Liver (tissue), 8 donors: ENCODE measurements at regions not wholly inside any gene's neighbourhood (a gene's known extent, or its start where the extent isn't known, plus 50 kb on each side); places are given as distances from the start of the nearest gene placed in this dataset.

Experiments used
- DNase-seq: peaks from one replicate; pipeline ENCODE4 v3.0.0-alpha.2; 2017; ENCODE audit warnings: low spot score
- H3K27ac ChIP-seq, 2 donors: one replicate each; pipeline ENCODE4 v1.7.0; 2013; ENCODE audit warnings: inconsistent platforms in 2 of 2, low read length in 2 of 2, control low read depth in 1 of 2, low read depth in 1 of 2, mild to moderate bottlenecking in 1 of 2
- H3K27me3 ChIP-seq, 4 donors: one replicate each; pipeline versions ENCODE4 v1.6.1 to v1.7.0; 2013; ENCODE audit warnings: low read length in 3 of 4, inconsistent platforms in 1 of 4, mild to moderate bottlenecking in 1 of 4, moderate library complexity in 1 of 4; ENCODE audit not compliant: control insufficient read depth in 4 of 4, insufficient read depth in 4 of 4
- H3K36me3 ChIP-seq, 4 donors: one replicate each; pipeline versions ENCODE4 v1.6.1 to v1.7.0; 2013; ENCODE audit warnings: low read length in 3 of 4, mild to moderate bottlenecking in 3 of 4, low read depth in 1 of 4, moderate library complexity in 1 of 4; ENCODE audit not compliant: control insufficient read depth in 4 of 4, insufficient read depth in 3 of 4
- H3K4me1 ChIP-seq, 4 donors: one replicate each; pipeline versions ENCODE4 v1.6.1 to v1.7.0; 2013; ENCODE audit warnings: low read length in 3 of 4, mild to moderate bottlenecking in 3 of 4, moderate library complexity in 1 of 4; ENCODE audit not compliant: control insufficient read depth in 4 of 4, insufficient read depth in 4 of 4
- H3K4me3 ChIP-seq, 3 donors: one replicate each; pipeline versions ENCODE4 v1.6.1 to v1.7.0; 2013; ENCODE audit warnings: low read length in 3 of 3, control low read depth in 1 of 3, low read depth in 1 of 3, mild to moderate bottlenecking in 1 of 3
- H3K9ac ChIP-seq, 2 donors: one replicate each; pipeline ENCODE4 v1.7.0; 2013; ENCODE audit warnings: low read length in 2 of 2, mild to moderate bottlenecking in 2 of 2, moderate library complexity in 2 of 2, control low read depth in 1 of 2, low read depth in 1 of 2
- H3K9me3 ChIP-seq, 4 donors: one replicate each; pipeline versions ENCODE4 v1.6.1 to v1.7.0; 2013; ENCODE audit warnings: low read length in 3 of 4; ENCODE audit not compliant: control insufficient read depth in 4 of 4
- EGR1 ChIP-seq, 2 donors: IDR thresholded peaks; 2 replicates each; pipeline ENCODE4 v1.6.1; 2016 to 2018; ENCODE audit warnings: antibody characterized with exemption in 2 of 2, low read depth in 2 of 2
- FOXA1 ChIP-seq: IDR thresholded peaks from 2 replicates; pipeline ENCODE4 v1.6.1; 2016; ENCODE audit warnings: antibody characterized with exemption
- FOXA2 ChIP-seq: IDR thresholded peaks from 2 replicates; pipeline ENCODE4 v1.6.1; 2016; ENCODE audit warnings: antibody characterized with exemption
- GABPA ChIP-seq, 2 donors: IDR thresholded peaks in 1 of 2; conservative IDR thresholded peaks in 1 of 2; 2 replicates each; pipeline ENCODE4 v1.6.1; 2016; ENCODE audit warnings: antibody characterized with exemption in 2 of 2, mild to moderate bottlenecking in 1 of 2, moderate library complexity in 1 of 2
- HNF4A ChIP-seq, 2 donors: conservative IDR thresholded peaks; 2 replicates each; pipeline ENCODE4 v1.6.1; 2016; ENCODE audit warnings: antibody characterized with exemption in 2 of 2, mild to moderate bottlenecking in 2 of 2
- HNF4G ChIP-seq: IDR thresholded peaks from 2 replicates; pipeline ENCODE4 v1.6.1; 2016; ENCODE audit warnings: antibody characterized with exemption
- JUND ChIP-seq, 2 donors: IDR thresholded peaks; 2 replicates each; pipeline ENCODE4 v1.6.1; 2016; ENCODE audit warnings: antibody characterized with exemption in 2 of 2
- MAX ChIP-seq: IDR thresholded peaks from 2 replicates; pipeline ENCODE4 v1.6.1; 2016; ENCODE audit warnings: antibody characterized with exemption
- NR2F2 ChIP-seq: IDR thresholded peaks from 2 replicates; pipeline ENCODE4 v1.6.1; 2016; ENCODE audit warnings: antibody characterized with exemption
- RAD21 ChIP-seq, 2 donors: IDR thresholded peaks; 2 replicates each; pipeline ENCODE4 v1.6.1; 2016; ENCODE audit warnings: antibody characterized with exemption in 2 of 2, mild to moderate bottlenecking in 2 of 2
- RXRA ChIP-seq, 2 donors: IDR thresholded peaks; 2 replicates each; pipeline ENCODE4 v1.6.1; 2017 to 2018; ENCODE audit warnings: antibody characterized with exemption in 2 of 2, mild to moderate bottlenecking in 1 of 2
- SP1 ChIP-seq: IDR thresholded peaks from 2 replicates; pipeline ENCODE4 v1.6.1; 2018; ENCODE audit warnings: antibody characterized with exemption, mild to moderate bottlenecking
- TAF1 ChIP-seq: conservative IDR thresholded peaks from 2 replicates; pipeline ENCODE4 v1.6.1; 2016; ENCODE audit warnings: antibody characterized with exemption, mild to moderate bottlenecking
- YY1 ChIP-seq: IDR thresholded peaks from 2 replicates; pipeline ENCODE4 v1.6.1; 2016; ENCODE audit warnings: antibody characterized with exemption, mild to moderate bottlenecking
- ZBTB33 ChIP-seq: IDR thresholded peaks from 2 replicates; pipeline ENCODE4 v1.6.1; 2016; ENCODE audit warnings: antibody characterized with exemption
- WGBS: extraction: QIAGEN DNeasy Blood & Tissue Kit; methylation state at CpG from one replicate; pipeline ENCODE4 v1.1.7; 2013; 5-methylcytosine and 5-hydroxymethylcytosine counted together
- TF ChIP-seq, protein P1 (sequence below): IDR thresholded peaks from 2 replicates; pipeline ENCODE4 v1.6.1; 2016; ENCODE audit warnings: antibody characterized with exemption
- TF ChIP-seq, protein P2 (sequence below): IDR thresholded peaks from 2 replicates; pipeline ENCODE4 v1.6.1; 2016; ENCODE audit warnings: antibody characterized with exemption, mild to moderate bottlenecking
- TF ChIP-seq, protein P3 (sequence below): fragments of 150-350 bp; IDR thresholded peaks from 2 replicates; pipeline ENCODE4 v1.5.1; 2017; ENCODE audit warnings: improper control_type of control experiment, low read depth, low read length; ENCODE audit not compliant: missing input control
- donor health status: healthy.
- donor health status: healthy.
- donor health status: healthy.
- donor health status: healthy.
- donor health status: healthy.

- H3K4me3 ChIP-seq: no peak overlapping the region
- no peak for DNase-seq
- 91% methylated on average over 1 of the region's 1 CpG for WGBS
- no peak for TF ChIP-seq RAD21 (IDR thresholded peaks at IDR 0.05)
- TF ChIP-seq FOXA2: no peak
- TF ChIP-seq, protein P1, sequence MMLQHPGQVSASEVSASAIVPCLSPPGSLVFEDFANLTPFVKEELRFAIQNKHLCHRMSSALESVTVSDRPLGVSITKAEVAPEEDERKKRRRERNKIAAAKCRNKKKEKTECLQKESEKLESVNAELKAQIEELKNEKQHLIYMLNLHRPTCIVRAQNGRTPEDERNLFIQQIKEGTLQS: no peak
- TF ChIP-seq HNF4G: no peak
- TF ChIP-seq RXRA (IDR thresholded peaks at IDR 0.05): no peak
- H3K9me3 ChIP-seq: no peaks in the 10 kb centered on the region
- no peak overlapping the region for H3K9ac ChIP-seq
- H3K4me1 ChIP-seq: peaks cover 0 to 4% (median 2%) of the 10 kb centered on the region in 4 donors
- H3K27ac ChIP-seq: no peak overlapping the region
- H3K36me3 ChIP-seq: no peaks in the 10 kb centered on the region
- H3K27me3 ChIP-seq: no peaks in the 10 kb centered on the region
Measured at GRCh38 chr2:145136702-145137101, 616.8 kb upstream of the ZEB2 start.

DNA sequence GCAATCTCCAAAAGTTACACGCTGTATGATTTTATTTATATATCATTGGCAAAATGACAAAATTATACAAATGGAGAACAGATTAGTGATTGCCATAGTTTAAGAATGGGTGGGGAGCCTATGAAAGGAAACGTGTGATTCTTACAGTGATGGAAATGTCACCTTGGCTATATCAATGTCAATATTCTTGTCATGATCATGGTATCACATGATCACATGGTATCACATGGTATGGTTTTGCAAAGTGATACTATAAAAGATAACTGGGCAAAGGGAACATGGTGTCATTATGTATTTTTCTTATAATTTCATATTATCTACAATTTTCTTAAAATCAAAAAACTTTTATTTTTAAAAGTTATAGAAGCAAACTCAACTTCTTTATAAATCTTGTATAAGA, 606.2 kb upstream of the ZEB2 start:
- Histone ChIP-seq H3K27ac (no peak overlapping the region), H3K4me3 (no peak overlapping the region), H3K9me3 (no peaks in the 10 kb centered on the region), H3K27me3 (no peaks in the 10 kb centered on the region), H3K9ac (no peak overlapping the region), H3K36me3 (no peaks in the 10 kb centered on the region), H3K4me1 (no peaks in the 10 kb centered on the region)
- 84% methylated on average over 2 of the region's 2 CpGs for WGBS
- no peak for TF ChIP-seq TAF1
- TF ChIP-seq MAX: no peak
- no peak for TF ChIP-seq NR2F2
- TF ChIP-seq EGR1 (IDR thresholded peaks at IDR 0.05; ENCODE audit: low read depth in 2 of 2): no peak
- TF ChIP-seq, protein P2, sequence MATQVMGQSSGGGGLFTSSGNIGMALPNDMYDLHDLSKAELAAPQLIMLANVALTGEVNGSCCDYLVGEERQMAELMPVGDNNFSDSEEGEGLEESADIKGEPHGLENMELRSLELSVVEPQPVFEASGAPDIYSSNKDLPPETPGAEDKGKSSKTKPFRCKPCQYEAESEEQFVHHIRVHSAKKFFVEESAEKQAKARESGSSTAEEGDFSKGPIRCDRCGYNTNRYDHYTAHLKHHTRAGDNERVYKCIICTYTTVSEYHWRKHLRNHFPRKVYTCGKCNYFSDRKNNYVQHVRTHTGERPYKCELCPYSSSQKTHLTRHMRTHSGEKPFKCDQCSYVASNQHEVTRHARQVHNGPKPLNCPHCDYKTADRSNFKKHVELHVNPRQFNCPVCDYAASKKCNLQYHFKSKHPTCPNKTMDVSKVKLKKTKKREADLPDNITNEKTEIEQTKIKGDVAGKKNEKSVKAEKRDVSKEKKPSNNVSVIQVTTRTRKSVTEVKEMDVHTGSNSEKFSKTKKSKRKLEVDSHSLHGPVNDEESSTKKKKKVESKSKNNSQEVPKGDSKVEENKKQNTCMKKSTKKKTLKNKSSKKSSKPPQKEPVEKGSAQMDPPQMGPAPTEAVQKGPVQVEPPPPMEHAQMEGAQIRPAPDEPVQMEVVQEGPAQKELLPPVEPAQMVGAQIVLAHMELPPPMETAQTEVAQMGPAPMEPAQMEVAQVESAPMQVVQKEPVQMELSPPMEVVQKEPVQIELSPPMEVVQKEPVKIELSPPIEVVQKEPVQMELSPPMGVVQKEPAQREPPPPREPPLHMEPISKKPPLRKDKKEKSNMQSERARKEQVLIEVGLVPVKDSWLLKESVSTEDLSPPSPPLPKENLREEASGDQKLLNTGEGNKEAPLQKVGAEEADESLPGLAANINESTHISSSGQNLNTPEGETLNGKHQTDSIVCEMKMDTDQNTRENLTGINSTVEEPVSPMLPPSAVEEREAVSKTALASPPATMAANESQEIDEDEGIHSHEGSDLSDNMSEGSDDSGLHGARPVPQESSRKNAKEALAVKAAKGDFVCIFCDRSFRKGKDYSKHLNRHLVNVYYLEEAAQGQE: no peak
- TF ChIP-seq HNF4A (conservative IDR thresholded peaks at IDR 0.05): no peak
- TF ChIP-seq SP1: no peak
- no peak for TF ChIP-seq ZBTB33
- TF ChIP-seq GABPA (IDR thresholded peaks at IDR 0.05 in 1 of 2, conservative IDR thresholded peaks at IDR 0.05 in 1 of 2): no peak
- TF ChIP-seq, protein P1: no peak
- no peak for TF ChIP-seq JUND (IDR thresholded peaks at IDR 0.05)
- no peak for TF ChIP-seq RAD21 (IDR thresholded peaks at IDR 0.05)
- TF ChIP-seq FOXA2: no peak
- TF ChIP-seq RXRA (IDR thresholded peaks at IDR 0.05): no peak
- TF ChIP-seq, protein P3, sequence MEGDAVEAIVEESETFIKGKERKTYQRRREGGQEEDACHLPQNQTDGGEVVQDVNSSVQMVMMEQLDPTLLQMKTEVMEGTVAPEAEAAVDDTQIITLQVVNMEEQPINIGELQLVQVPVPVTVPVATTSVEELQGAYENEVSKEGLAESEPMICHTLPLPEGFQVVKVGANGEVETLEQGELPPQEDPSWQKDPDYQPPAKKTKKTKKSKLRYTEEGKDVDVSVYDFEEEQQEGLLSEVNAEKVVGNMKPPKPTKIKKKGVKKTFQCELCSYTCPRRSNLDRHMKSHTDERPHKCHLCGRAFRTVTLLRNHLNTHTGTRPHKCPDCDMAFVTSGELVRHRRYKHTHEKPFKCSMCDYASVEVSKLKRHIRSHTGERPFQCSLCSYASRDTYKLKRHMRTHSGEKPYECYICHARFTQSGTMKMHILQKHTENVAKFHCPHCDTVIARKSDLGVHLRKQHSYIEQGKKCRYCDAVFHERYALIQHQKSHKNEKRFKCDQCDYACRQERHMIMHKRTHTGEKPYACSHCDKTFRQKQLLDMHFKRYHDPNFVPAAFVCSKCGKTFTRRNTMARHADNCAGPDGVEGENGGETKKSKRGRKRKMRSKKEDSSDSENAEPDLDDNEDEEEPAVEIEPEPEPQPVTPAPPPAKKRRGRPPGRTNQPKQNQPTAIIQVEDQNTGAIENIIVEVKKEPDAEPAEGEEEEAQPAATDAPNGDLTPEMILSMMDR: no peak
- TF ChIP-seq HNF4G: no peak
- no peak for TF ChIP-seq YY1
- TF ChIP-seq FOXA1: no peak
- no peak for DNase-seq
